HG02973 (cell line): ENCODE measurements at regions not wholly inside any gene's neighbourhood (a gene's known extent, or its start where the extent isn't known, plus 50 kb on each side); places are given as distances from the start of the nearest gene placed in this dataset.

Source experiments
- ATAC-seq: cut with Tn5 transposase; IDR thresholded peaks from one replicate; pipeline ENCODE4 v1.9.1; 2021; ENCODE audit warnings: moderate library complexity; ENCODE audit not compliant: unreplicated experiment

- ATAC-seq, result no peak
These were observed 262.5 kb upstream of the LMCD1 start for GRCh38 chr3:8239095-8239494.

- peak; percentile 95 for ATAC-seq
These were observed 261.6 kb upstream of the LMCD1 start for GRCh38 chr3:8239718-8240695.

- ATAC-seq, result no peak
These were observed 255.6 kb upstream of the LMCD1 start for GRCh38 chr3:8246070-8246469.

GRCh38 chr3:8253201-8253600, 248.4 kb upstream of the LMCD1 start:
- no peak for ATAC-seq

- no peak for ATAC-seq
These were observed 247.1 kb upstream of the LMCD1 start for GRCh38 chr3:8254489-8254888.

- no peak for ATAC-seq
These were observed 245.9 kb upstream of the LMCD1 start for GRCh38 chr3:8255725-8256124.

GRCh38 chr3:8256441-8257071, 245.1 kb upstream of the LMCD1 start:
- no peak for ATAC-seq

- no peak for ATAC-seq
These were observed 240.6 kb upstream of the LMCD1 start for GRCh38 chr3:8261018-8261417.

- ATAC-seq, result no peak
These were observed 234.9 kb upstream of the LMCD1 start for GRCh38 chr3:8266730-8267131.

- no peak for ATAC-seq
These were observed 228.1 kb upstream of the LMCD1 start for GRCh38 chr3:8273479-8273878.

- no peak for ATAC-seq
These were observed 225.6 kb upstream of the LMCD1 start for GRCh38 chr3:8276056-8276455.

GRCh38 chr3:8276506-8276905, 225.1 kb upstream of the LMCD1 start:
- no peak for ATAC-seq

GRCh38 chr3:8278448-8278847, 223.2 kb upstream of the LMCD1 start:
- ATAC-seq, result no peak

- no peak for ATAC-seq
These were observed 222.1 kb upstream of the LMCD1 start for GRCh38 chr3:8279476-8279875.

GRCh38 chr3:8279886-8280550, 221.6 kb upstream of the LMCD1 start:
- no peak for ATAC-seq

GRCh38 chr3:8282541-8283165, 219.0 kb upstream of the LMCD1 start:
- no peak for ATAC-seq

GRCh38 chr3:8283193-8283592, 218.4 kb upstream of the LMCD1 start:
- no peak for ATAC-seq

GRCh38 chr3:8286086-8286485, 215.5 kb upstream of the LMCD1 start:
- no peak for ATAC-seq

GRCh38 chr3:8286749-8287148, 214.9 kb upstream of the LMCD1 start:
- ATAC-seq, result no peak

- no peak for ATAC-seq
These were observed 211.0 kb upstream of the LMCD1 start for GRCh38 chr3:8290611-8291010.

GRCh38 chr3:8296461-8296860, 205.2 kb upstream of the LMCD1 start:
- ATAC-seq, result no peak
